HCT116 (cell line): ENCODE measurements at regions not wholly inside any gene's neighbourhood (a gene's known extent, or its start where the extent isn't known, plus 50 kb on each side); places are given as distances from the start of the nearest gene placed in this dataset.

Experiments used
- ATAC-seq: fragments of 200-7000 bp; cut with Tn5 transposase; 2 replicates; pipeline ENCODE4 v1.9.1; 2020; ENCODE audit warnings: mild to moderate bottlenecking, moderate library complexity
- BruUV-seq: library from RNA; stranded (reverse); fragments of 400-500 nt; replicated peaks from 2 replicates; lab custom pipeline; 2021; lab: Mats Ljungman, UMichigan
- CTCF ChIA-PET: fragments of 300-600 bp; sonication (Branson Sonifier 250); formaldehyde crosslinking; loops from one replicate; lab custom pipeline; 2021; ENCODE audit warnings: antibody characterized with exemption; lab: Charles Lee
- POLR2A ChIA-PET: fragments of 300-600, 350-600 bp; sonication (Branson Sonifier 250); formaldehyde crosslinking; loops from one replicate; lab custom pipeline; 2021; ENCODE audit warnings: antibody characterized with exemption; lab: Charles Lee
- RAD21 ChIA-PET, 2 experiments: fragments of 300-600 bp; sonication (Branson Sonifier 250); formaldehyde crosslinking; loops; one replicate each; lab custom pipeline; 2023; ENCODE audit warnings: low total read pairs in 2 of 2; ENCODE audit not compliant: uncharacterized antibody in 2 of 2, unreplicated experiment in 2 of 2, low non-redundant PET in 1 of 2; lab: Charles Lee
- DNase-seq: peaks from one replicate; pipeline ENCODE4 v3.0.0-alpha.2; 2010; ENCODE audit warnings: low read depth, low spot score
- H2AFZ ChIP-seq: fragments of 200-600 bp; shearing (Covaris generic), sonication (generic); 2 replicates; pipeline ENCODE4 v1.6.1; 2017; ENCODE audit warnings: low read depth, mixed run types, mixed read lengths, antibody characterized with exemption, low read length; ENCODE audit not compliant: poor library complexity, severe bottlenecking
- H3K27ac ChIP-seq: 2 replicates; pipeline ENCODE4 v1.5.1; 2012; ENCODE audit warnings: low read depth, low read length
- H3K27me3 ChIP-seq: fragments of 200-600 bp; sonication (generic); 2 replicates; pipeline ENCODE4 v1.6.1; 2016; ENCODE audit warnings: mixed run types, low read length, mixed read lengths; ENCODE audit not compliant: insufficient read depth
- H3K36me3 ChIP-seq, 2 experiments: fragments of 200-500 bp in 1 of 2; fragments of 200-600 bp in 1 of 2; sonication (Bioruptor generic) in 1 of 2; sonication (generic) in 1 of 2; 2 replicates each; pipeline versions ENCODE4 v1.5.1 to v1.6.1; 2014 to 2016; ENCODE audit warnings: low read length in 2 of 2, inconsistent platforms in 1 of 2, mixed read lengths in 1 of 2, mixed run types in 1 of 2; ENCODE audit not compliant: insufficient read depth in 2 of 2, control insufficient read depth in 1 of 2
- H3K4me1 ChIP-seq, 2 experiments: fragments of 200-600 bp in 1 of 2; sonication (generic) in 1 of 2; 2 replicates each; pipeline versions ENCODE4 v1.5.1 to v1.6.1; 2012 to 2017; ENCODE audit warnings: low read length in 2 of 2, inconsistent platforms in 1 of 2, mild to moderate bottlenecking in 1 of 2, mixed read lengths in 1 of 2, mixed run types in 1 of 2, moderate library complexity in 1 of 2; ENCODE audit not compliant: insufficient read depth in 2 of 2, control insufficient read depth in 1 of 2
- H3K4me2 ChIP-seq: fragments of 200-600 bp; sonication (generic); 2 replicates; pipeline ENCODE4 v1.6.1; 2017; ENCODE audit warnings: mixed run types, low read length, mixed read lengths
- H3K4me3 ChIP-seq, 2 experiments: fragments of 200-600 bp in 1 of 2; sonication (generic) in 1 of 2; replicated peaks in 1 of 2; 2 replicates each; pipeline ENCODE4 v1.5.1; 2011 to 2016; ENCODE audit warnings: low read length in 2 of 2, control low read depth in 1 of 2, low read depth in 1 of 2, mild to moderate bottlenecking in 1 of 2, mixed read lengths in 1 of 2, mixed run types in 1 of 2
- H3K79me2 ChIP-seq: fragments of 200-600 bp; sonication (generic); 2 replicates; pipeline ENCODE4 v1.6.1; 2017; ENCODE audit warnings: mild to moderate bottlenecking, mixed run types, low read length, moderate library complexity, mixed read lengths; ENCODE audit not compliant: insufficient read depth
- H3K9ac ChIP-seq: fragments of 200-600 bp; sonication (generic); 2 replicates; pipeline ENCODE4 v1.6.1; 2016; ENCODE audit warnings: low read length, mixed read lengths
- H3K9me2 ChIP-seq: fragments of 200-600 bp; sonication (generic), shearing (Covaris generic); 2 replicates; pipeline ENCODE4 v1.6.1; 2017; ENCODE audit warnings: mixed run types, mild to moderate bottlenecking, moderate library complexity; ENCODE audit not compliant: insufficient read depth
- H3K9me3 ChIP-seq, 2 experiments: fragments of 200-500 bp in 1 of 2; fragments of 200-600 bp in 1 of 2; sonication (Bioruptor generic) in 1 of 2; sonication (generic) in 1 of 2; 2 replicates each; pipeline ENCODE4 v1.6.1; 2014 to 2017; ENCODE audit warnings: low read length in 2 of 2, mixed read lengths in 2 of 2, inconsistent platforms in 1 of 2, low read depth in 1 of 2, mild to moderate bottlenecking in 1 of 2, mixed run types in 1 of 2, moderate library complexity in 1 of 2; ENCODE audit not compliant: control insufficient read depth in 1 of 2, insufficient read depth in 1 of 2
- H4K20me1 ChIP-seq: fragments of 200-600 bp; sonication (generic), shearing (Covaris generic); 2 replicates; pipeline ENCODE4 v1.6.1; 2017; ENCODE audit warnings: mixed run types, mild to moderate bottlenecking, moderate library complexity; ENCODE audit not compliant: insufficient read depth
- CBX3 ChIP-seq: IDR thresholded peaks from 2 replicates; pipeline ENCODE4 v1.6.1; 2012; ENCODE audit warnings: low read depth
- EGR1 ChIP-seq: IDR thresholded peaks from 2 replicates; pipeline ENCODE4 v1.6.1; 2012; ENCODE audit warnings: low read depth
- ELF1 ChIP-seq: IDR thresholded peaks from 2 replicates; pipeline ENCODE4 v1.6.1; 2012; ENCODE audit warnings: low read depth, borderline replicate concordance
- EZH2 ChIP-seq: fragments of 200-600 bp; sonication (generic); IDR thresholded peaks from 2 replicates; pipeline ENCODE4 v1.6.1; 2017; ENCODE audit warnings: antibody characterized with exemption, mixed run types
- EZH2phosphoT487 ChIP-seq: fragments of 200-600 bp; IDR thresholded peaks from 2 replicates; pipeline ENCODE4 v1.6.1; 2018; ENCODE audit warnings: antibody characterized with exemption, borderline replicate concordance
- FOSL1 ChIP-seq: IDR thresholded peaks from 2 replicates; pipeline ENCODE4 v1.6.1; 2012; ENCODE audit warnings: low read depth
- JUND ChIP-seq: IDR thresholded peaks from 2 replicates; pipeline ENCODE4 v1.6.1; 2012
- POLR2A ChIP-seq: IDR thresholded peaks from 2 replicates; pipeline ENCODE4 v1.7.0; 2011; ENCODE audit warnings: borderline replicate concordance; ENCODE audit not compliant: insufficient read depth, insufficient read length; ENCODE audit errors: extremely low read depth
- POLR2AphosphoS5 ChIP-seq: IDR thresholded peaks from 2 replicates; pipeline ENCODE4 v1.6.1; 2011; ENCODE audit warnings: mild to moderate bottlenecking, low read depth, low read length, moderate library complexity
- RAD21 ChIP-seq: IDR thresholded peaks from 2 replicates; pipeline ENCODE4 v1.6.1; 2012; ENCODE audit warnings: low read depth, mild to moderate bottlenecking
- SP1 ChIP-seq: IDR thresholded peaks from 2 replicates; pipeline ENCODE4 v1.6.1; 2012; ENCODE audit warnings: low read depth
- SRF ChIP-seq: IDR thresholded peaks from 2 replicates; pipeline ENCODE4 v1.6.1; 2012; ENCODE audit warnings: low read depth
- TCF7L2 ChIP-seq: IDR thresholded peaks from 2 replicates; pipeline ENCODE4 v1.7.0; 2011; ENCODE audit warnings: borderline replicate concordance, inconsistent platforms; ENCODE audit not compliant: insufficient read depth, insufficient read length; ENCODE audit errors: extremely low read depth
- ZFX ChIP-seq: fragments of 450-650 bp; IDR thresholded peaks from 2 replicates; pipeline ENCODE4 v1.6.1; 2017
- intact Hi-C: fragments of 100-400 bp; cut with micrococcal nuclease; formaldehyde crosslinking; loops from 2 replicates; pipeline ENCODE4 v1.10.0; 2022
- TF ChIP-seq, protein P1 (sequence below): IDR thresholded peaks from 2 replicates; pipeline ENCODE4 v1.6.1; 2011; ENCODE audit warnings: mild to moderate bottlenecking, low read length, moderate library complexity; ENCODE audit not compliant: insufficient replicate concordance; ENCODE audit errors: extremely low read depth
- TF ChIP-seq, protein P2 (sequence below): IDR thresholded peaks from 2 replicates; pipeline ENCODE4 v1.6.1; 2012
- TF ChIP-seq, protein P3 (sequence below), 3 experiments: fragments of 200-600 bp in 1 of 3; sonication (generic) in 1 of 3; IDR thresholded peaks in 2 of 3; conservative IDR thresholded peaks in 1 of 3; 2 replicates each; pipeline ENCODE4 v1.5.1; 2012 to 2017; ENCODE audit warnings: low read depth in 2 of 3, low read length in 2 of 3, antibody characterized with exemption in 1 of 3, borderline replicate concordance in 1 of 3, control low read depth in 1 of 3, mild to moderate bottlenecking in 1 of 3, mixed read lengths in 1 of 3, mixed run types in 1 of 3, moderate library complexity in 1 of 3; ENCODE audit not compliant: insufficient read depth in 1 of 3
- TF ChIP-seq, protein P4 (sequence below): IDR thresholded peaks from 2 replicates; pipeline ENCODE4 v1.6.1; 2012

DNA sequence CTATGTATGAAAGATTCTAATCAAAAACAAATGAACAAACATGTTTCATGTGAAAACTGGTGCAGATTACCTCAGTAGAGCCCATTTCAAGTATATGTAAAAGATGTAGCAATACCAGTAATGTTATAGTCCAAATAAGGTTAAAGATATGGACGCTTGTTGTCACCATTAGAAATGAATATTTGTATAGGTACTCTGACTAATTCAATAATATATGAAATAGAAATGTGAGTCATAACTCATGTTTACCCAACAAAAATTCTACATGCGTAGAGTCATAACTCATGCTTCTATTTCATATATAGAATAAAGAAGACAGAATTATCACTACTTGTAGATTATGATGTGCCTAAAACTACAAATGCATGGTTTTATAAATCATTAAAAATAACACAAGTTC lies 739.1 kb upstream of the DIAPH2 start:
- ChIA-PET POLR2A (no interaction called here), RAD21 (no interaction called here), CTCF (no interaction called here)
- Histone ChIP-seq H4K20me1 (no peaks in the 10 kb centered on the region), H3K27me3 (no peaks in the 10 kb centered on the region), H3K4me1 (no peaks in the 10 kb centered on the region), H3K9ac (no peak overlapping the region), H3K36me3 (no peaks in the 10 kb centered on the region), H3K9me3 (no peaks in the 10 kb centered on the region), H2AFZ (no peak overlapping the region), H3K9me2 (no peaks in the 10 kb centered on the region), H3K27ac (no peak overlapping the region), H3K4me2 (no peak overlapping the region), H3K79me2 (no peaks in the 10 kb centered on the region), H3K4me3 (no peak overlapping the region)
- ATAC-seq (no peak), DNase-seq (no peak)
- BruUV-seq, result no TSS peak
- intact Hi-C loops, result no loop called here
- no peak for TF ChIP-seq TCF7L2
- no peak for TF ChIP-seq JUND
- no peak for TF ChIP-seq FOSL1
- TF ChIP-seq, protein P1, sequence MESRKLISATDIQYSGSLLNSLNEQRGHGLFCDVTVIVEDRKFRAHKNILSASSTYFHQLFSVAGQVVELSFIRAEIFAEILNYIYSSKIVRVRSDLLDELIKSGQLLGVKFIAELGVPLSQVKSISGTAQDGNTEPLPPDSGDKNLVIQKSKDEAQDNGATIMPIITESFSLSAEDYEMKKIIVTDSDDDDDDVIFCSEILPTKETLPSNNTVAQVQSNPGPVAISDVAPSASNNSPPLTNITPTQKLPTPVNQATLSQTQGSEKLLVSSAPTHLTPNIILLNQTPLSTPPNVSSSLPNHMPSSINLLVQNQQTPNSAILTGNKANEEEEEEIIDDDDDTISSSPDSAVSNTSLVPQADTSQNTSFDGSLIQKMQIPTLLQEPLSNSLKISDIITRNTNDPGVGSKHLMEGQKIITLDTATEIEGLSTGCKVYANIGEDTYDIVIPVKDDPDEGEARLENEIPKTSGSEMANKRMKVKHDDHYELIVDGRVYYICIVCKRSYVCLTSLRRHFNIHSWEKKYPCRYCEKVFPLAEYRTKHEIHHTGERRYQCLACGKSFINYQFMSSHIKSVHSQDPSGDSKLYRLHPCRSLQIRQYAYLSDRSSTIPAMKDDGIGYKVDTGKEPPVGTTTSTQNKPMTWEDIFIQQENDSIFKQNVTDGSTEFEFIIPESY, result no peak
- TF ChIP-seq, protein P2, sequence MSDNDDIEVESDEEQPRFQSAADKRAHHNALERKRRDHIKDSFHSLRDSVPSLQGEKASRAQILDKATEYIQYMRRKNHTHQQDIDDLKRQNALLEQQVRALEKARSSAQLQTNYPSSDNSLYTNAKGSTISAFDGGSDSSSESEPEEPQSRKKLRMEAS, result no peak
- TF ChIP-seq, protein P3, sequence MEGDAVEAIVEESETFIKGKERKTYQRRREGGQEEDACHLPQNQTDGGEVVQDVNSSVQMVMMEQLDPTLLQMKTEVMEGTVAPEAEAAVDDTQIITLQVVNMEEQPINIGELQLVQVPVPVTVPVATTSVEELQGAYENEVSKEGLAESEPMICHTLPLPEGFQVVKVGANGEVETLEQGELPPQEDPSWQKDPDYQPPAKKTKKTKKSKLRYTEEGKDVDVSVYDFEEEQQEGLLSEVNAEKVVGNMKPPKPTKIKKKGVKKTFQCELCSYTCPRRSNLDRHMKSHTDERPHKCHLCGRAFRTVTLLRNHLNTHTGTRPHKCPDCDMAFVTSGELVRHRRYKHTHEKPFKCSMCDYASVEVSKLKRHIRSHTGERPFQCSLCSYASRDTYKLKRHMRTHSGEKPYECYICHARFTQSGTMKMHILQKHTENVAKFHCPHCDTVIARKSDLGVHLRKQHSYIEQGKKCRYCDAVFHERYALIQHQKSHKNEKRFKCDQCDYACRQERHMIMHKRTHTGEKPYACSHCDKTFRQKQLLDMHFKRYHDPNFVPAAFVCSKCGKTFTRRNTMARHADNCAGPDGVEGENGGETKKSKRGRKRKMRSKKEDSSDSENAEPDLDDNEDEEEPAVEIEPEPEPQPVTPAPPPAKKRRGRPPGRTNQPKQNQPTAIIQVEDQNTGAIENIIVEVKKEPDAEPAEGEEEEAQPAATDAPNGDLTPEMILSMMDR (IDR thresholded peaks at IDR 0.05 in 2 of 3, conservative IDR thresholded peaks at IDR 0.05 in 1 of 3; ENCODE audit: borderline replicate concordance in 1 of 3, insufficient read depth in 1 of 3, low read depth in 2 of 3, low read length in 2 of 3), result no peak
- no peak for TF ChIP-seq CBX3
- no peak for TF ChIP-seq SP1
- no peak for TF ChIP-seq EGR1
- no peak for TF ChIP-seq ZFX
- no peak for TF ChIP-seq POLR2AphosphoS5
- TF ChIP-seq RAD21, result no peak
- no peak for TF ChIP-seq POLR2A
- no peak for TF ChIP-seq SRF
- TF ChIP-seq, protein P4, sequence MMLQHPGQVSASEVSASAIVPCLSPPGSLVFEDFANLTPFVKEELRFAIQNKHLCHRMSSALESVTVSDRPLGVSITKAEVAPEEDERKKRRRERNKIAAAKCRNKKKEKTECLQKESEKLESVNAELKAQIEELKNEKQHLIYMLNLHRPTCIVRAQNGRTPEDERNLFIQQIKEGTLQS, result no peak
- no peak for TF ChIP-seq EZH2
- TF ChIP-seq EZH2phosphoT487, result no peak
- TF ChIP-seq ELF1, result no peak
